ENCODE measurements at regions not wholly inside any gene's neighbourhood (a gene's known extent, or its start where the extent isn't known, plus 50 kb on each side); places are given as distances from the start of the nearest gene placed in this dataset.

- Histone ChIP-seq H3F3A (replicated peaks; ENCODE audit: low read depth) (no peaks in the 10 kb centered on the region), H3K4me2 (no peak overlapping the region), H3K27ac (ENCODE audit: low read depth) (no peak overlapping the region), H3K4me3 (no peak overlapping the region), H2AFZ (no peak overlapping the region), H4K20me1 (replicated peaks; ENCODE audit: insufficient read depth) (no peaks in the 10 kb centered on the region), H3K79me2 (replicated peaks; ENCODE audit: insufficient read depth) (no peaks in the 10 kb centered on the region), H3K27me3 (ENCODE audit: insufficient read depth) (no peaks in the 10 kb centered on the region), H3K36me3 (ENCODE audit: insufficient read depth) (no peaks in the 10 kb centered on the region), H3K9me2 (ENCODE audit: insufficient read depth) (no peaks in the 10 kb centered on the region), H3K4me1 (ENCODE audit: insufficient read depth) (no peaks in the 10 kb centered on the region)
- no peak overlapping the region for H3K4me3 Mint-ChIP-seq
- no peak for DNase-seq (ENCODE audit: low spot score)
- H3K27me3 Mint-ChIP-seq (ENCODE audit: insufficient read depth, low read depth, poor library complexity): peaks cover 2% of the 10 kb centered on the region
- H3K9me3 Mint-ChIP-seq: no peaks in the 10 kb centered on the region
- H3K36me3 Mint-ChIP-seq (ENCODE audit: low read depth): no peaks in the 10 kb centered on the region
- TF ChIP-seq CREB1 (CRISPR knock-in tag; IDR thresholded peaks at IDR 0.05; ENCODE audit: low read depth): no peak
- TF ChIP-seq STAT1 (IDR thresholded peaks at IDR 0.05; ENCODE audit: unreplicated experiment): no peak
- no peak for TF ChIP-seq JUNB (IDR thresholded peaks at IDR 0.05; ENCODE audit: unreplicated experiment)
- no peak for TF ChIP-seq ETS1 (IDR thresholded peaks at IDR 0.05)
- no peak for TF ChIP-seq REST (IDR thresholded peaks at IDR 0.05; ENCODE audit: unreplicated experiment)
- TF ChIP-seq ZNF114 (CRISPR knock-in tag; IDR thresholded peaks at IDR 0.05): no peak
- TF ChIP-seq EZH2phosphoT487 (IDR thresholded peaks at IDR 0.05; ENCODE audit: unreplicated experiment): no peak
- ATAC-seq: no peak
- no peaks in the 10 kb centered on the region for H3K4me1 Mint-ChIP-seq
- H3K27ac Mint-ChIP-seq: no peak overlapping the region
Measured at GRCh38 chr7:12873571-12873970, 186.1 kb downstream of the ARL4A start.

- H2AFZ ChIP-seq: no peak overlapping the region
- no peak for ATAC-seq
- no peaks in the 10 kb centered on the region; the same call in 2 of the 3 replicates for H3K9me3 Mint-ChIP-seq
- no peaks in the 10 kb centered on the region for H3K79me2 ChIP-seq (replicated peaks; ENCODE audit: insufficient read depth)
- no peak overlapping the region for H3K27ac ChIP-seq (ENCODE audit: low read depth)
- no peak overlapping the region for H3K27ac Mint-ChIP-seq
- no peaks in the 10 kb centered on the region for H3K36me3 Mint-ChIP-seq (ENCODE audit: low read depth)
- no peaks in the 10 kb centered on the region for H3K36me3 ChIP-seq (ENCODE audit: insufficient read depth)
- no peaks in the 10 kb centered on the region for H3F3A ChIP-seq (replicated peaks; ENCODE audit: low read depth)
- no peak overlapping the region for H3K4me2 ChIP-seq
- no peak for DNase-seq (ENCODE audit: low spot score)
- no peak overlapping the region for H3K4me3 ChIP-seq
- H3K27me3 ChIP-seq (ENCODE audit: insufficient read depth): no peaks in the 10 kb centered on the region
- H3K4me1 ChIP-seq (ENCODE audit: insufficient read depth): no peaks in the 10 kb centered on the region
- no peaks in the 10 kb centered on the region for H3K27me3 Mint-ChIP-seq (ENCODE audit: insufficient read depth, low read depth, poor library complexity)
- no peaks in the 10 kb centered on the region for H3K4me1 Mint-ChIP-seq
- no peak overlapping the region for H3K4me3 Mint-ChIP-seq
- no peaks in the 10 kb centered on the region for H4K20me1 ChIP-seq (replicated peaks; ENCODE audit: insufficient read depth)
- no peaks in the 10 kb centered on the region for H3K9me2 ChIP-seq (ENCODE audit: insufficient read depth)
- TF ChIP-seq REST (IDR thresholded peaks at IDR 0.05; ENCODE audit: unreplicated experiment) (no peak), EZH2 (IDR thresholded peaks at IDR 0.05; ENCODE audit: low read depth, unreplicated experiment) (no peak), CTCF (conservative IDR thresholded peaks at IDR 0.05; ENCODE audit: low read depth in 2 of 2) (no peak)
Measured at GRCh38 chr7:12879139-12879538, 191.7 kb downstream of the ARL4A start.

Data from GM23338 (cell line).